ENCODE measurements at regions not wholly inside any gene's neighbourhood (a gene's known extent, or its start where the extent isn't known, plus 50 kb on each side); places are given as distances from the start of the nearest gene placed in this dataset.
A peak's percentile ranks its signal among the peaks of the same experiment; 100 is the strongest.

DNA sequence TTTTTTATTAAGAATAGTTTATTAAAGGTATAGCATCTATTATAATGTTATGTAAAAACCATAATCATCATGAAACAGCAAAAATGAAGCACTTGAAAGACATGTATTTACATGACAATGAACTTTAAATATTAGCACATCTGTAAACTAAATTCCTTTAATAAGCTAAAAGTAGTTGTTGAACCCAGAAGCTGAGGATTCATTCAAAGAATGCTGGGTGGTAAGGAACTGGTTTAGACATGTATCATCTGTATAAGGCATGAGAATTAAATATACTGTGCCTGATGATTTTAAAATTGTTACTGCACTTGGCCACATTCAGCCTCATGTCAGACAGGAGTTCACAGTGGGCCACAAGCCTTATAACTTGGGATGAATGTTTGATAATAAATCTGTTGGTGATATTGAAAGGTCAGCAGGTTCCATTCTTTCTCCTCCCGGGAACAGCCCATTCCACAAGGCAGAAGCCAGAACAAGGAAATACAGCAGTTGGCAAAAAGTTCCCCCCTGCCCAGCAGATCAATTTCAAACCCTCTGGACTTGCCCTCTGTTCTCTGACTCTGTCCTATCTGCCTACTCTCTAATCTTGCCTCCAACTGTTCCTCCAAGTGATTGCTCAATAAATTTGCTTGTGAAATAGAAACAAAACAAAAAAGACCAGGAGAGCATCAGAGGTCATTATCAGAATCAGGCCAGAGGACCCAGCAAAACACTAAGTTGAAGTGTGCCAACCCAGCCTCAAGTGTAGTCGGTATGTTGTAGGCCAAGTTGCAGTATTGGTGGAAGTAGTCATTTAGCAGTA, 49.8 kb upstream of the TEX264 start:
- peaks cover 2% of the 10 kb centered on the region for H3K36me3 Mint-ChIP-seq (ENCODE audit: insufficient read depth)
- DNase-seq (no peak), ATAC-seq (replicated peaks) (no peak)
- no peaks in the 10 kb centered on the region for H3K9me3 Mint-ChIP-seq
- no peaks in the 10 kb centered on the region for H3K27me3 Mint-ChIP-seq
- peaks cover 12 to 40% of the 10 kb centered on the region in 2 donors for H3K4me1 Mint-ChIP-seq (ENCODE audit: low read depth in 2 of 2)
- H3K4me3 Mint-ChIP-seq: no peak overlapping the region
- peak overlapping the region in 1 of 2 donors; percentile 2 for H3K27ac Mint-ChIP-seq
